ENCODE measurements at regions not wholly inside any gene's neighbourhood (a gene's known extent, or its start where the extent isn't known, plus 50 kb on each side); places are given as distances from the start of the nearest gene placed in this dataset.
"Not testable (repeated sequence)": the region's sequence is repeated elsewhere in the genome, so short reads cannot be mapped to it uniquely, and the experiment has no call there.

DNA sequence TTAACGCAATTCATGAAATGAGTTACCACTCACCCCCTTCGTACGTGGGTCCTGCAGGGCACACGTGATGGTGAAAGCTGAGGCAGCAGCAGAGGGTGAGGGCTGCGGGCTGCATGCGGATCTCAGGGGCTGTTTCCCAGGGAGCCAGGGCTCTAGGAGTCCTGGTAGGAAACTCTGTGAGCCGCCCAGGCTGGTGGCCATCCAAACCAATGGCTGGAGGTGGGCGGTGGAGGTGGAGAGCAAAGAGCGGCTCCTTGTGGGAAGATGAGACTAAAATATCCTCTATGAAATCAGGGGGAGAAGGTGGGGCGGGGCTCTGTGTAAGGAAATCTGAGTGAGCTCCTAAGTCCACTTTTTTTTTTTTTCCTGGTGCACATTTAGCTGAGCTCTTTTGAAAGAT is 120.1 kb upstream of the SLC1A4 start:
- DNase-seq (ENCODE audit: low read depth in 2 of 2, low spot score in 1 of 2) = no peak

DNA sequence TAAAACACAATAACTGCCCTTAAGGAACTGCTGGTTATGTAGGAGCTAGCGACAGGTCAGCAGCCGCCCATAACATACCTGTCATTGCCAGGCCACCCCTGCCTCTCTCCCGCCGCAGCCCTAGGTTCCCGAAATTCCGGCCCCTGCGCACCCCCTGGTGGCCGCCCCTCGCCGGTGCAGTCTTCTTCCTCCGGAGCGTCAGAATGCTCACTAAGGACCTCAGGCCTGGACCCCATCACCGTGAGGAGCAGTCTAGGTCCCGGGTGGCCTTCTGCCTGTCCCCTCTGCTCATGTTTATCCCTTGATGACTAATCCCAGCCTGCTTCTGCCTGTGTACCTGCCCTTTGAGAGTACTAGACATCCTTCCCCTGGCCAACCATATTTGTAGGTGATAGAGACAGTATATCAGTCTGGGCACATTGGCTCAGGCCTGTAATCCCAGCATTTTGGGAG is 115.7 kb upstream of the SLC1A4 start:
- DNase-seq (ENCODE audit: low read depth in 2 of 2, low spot score in 1 of 2) = peak; percentile 61 to 75

DNA sequence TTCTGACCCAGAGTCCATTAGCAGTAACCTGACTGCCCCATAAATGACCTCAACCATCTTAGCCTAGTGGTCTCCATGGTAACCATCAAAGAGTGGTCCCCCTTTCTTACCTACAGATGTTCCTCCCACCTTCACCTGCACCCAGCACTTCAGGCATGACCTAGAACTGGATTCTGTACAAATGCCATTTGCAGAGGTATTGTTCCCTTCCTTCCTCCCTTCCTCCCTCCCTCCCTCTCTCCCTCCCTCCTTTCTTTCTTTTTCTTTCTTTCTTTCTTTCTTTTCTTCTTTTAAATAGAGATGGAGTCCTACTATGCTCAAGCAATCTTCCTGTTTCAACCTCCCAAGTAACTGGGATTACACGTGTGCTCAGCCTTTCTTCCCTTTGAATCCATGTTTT is 114.6 kb upstream of the SLC1A4 start:
- no peak for DNase-seq (ENCODE audit: low read depth in 2 of 2, low spot score in 1 of 2)

DNA sequence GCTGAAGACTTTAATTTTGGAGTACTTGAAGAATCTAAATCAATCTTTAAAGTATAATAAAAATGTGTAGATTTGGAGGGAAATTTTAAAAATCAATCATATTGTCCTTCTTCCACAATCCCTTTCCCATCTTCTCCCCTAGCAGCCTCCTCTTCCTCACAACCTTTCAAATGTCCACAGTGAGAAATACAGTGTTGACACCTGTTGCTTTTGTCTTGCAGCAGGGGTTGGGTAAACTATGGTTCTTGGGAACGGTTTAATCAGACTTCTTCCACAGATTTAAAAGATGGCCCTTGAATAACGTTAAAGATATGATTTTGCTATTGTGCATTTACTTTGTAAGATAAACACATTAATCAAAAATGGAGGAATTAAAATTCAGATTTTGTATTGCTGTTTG is 113.8 kb upstream of the SLC1A4 start:
- DNase-seq (ENCODE audit: low read depth in 2 of 2, low spot score in 1 of 2) = no peak

DNA sequence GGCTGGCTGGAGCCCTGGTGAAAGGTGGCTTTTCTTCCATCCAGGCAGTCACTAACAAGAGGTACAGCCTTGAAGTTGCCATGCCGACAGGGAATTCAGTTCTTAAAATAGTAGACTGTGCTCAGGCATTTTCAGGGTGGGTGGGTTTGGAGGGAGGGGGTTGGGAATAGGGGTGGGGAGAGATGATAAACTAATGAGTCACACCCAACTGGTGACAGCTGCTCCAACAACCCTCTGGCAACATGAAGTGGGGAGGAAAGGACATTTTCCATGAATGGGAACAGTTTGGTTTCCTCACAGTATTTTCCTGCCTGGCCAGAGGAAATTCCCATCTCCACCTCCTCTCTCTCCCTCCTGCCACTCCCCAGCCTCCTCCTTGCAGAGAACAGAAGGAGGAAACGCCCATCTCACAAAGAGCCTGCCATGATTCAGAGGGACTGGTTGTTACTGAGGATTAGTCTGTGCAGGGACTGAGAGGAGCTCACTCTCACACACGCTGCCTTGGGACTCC is 113.0 kb upstream of the SLC1A4 start:
- no peak for DNase-seq (ENCODE audit: low read depth in 2 of 2, low spot score in 1 of 2)

DNA sequence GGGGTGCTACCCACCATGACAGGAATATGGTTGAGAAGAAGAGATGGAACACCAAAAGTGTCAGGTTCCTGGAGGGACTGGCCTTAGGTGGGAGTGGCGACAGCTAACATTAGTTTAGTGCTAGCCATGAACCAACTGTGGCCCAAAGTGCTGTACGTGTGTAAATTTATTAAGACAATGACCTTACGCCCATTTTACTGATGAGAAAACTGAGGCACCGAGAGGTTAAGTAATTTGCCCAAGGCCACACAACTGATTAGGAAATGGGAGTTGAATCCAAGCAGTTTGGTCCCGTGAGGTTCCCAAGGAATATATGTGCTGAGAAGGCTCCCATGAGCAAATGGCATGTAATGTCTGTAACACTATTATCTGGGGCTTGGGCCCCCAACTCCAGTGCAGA is 109.5 kb upstream of the SLC1A4 start:
- DNase-seq (ENCODE audit: low read depth in 2 of 2, low spot score in 1 of 2) = no peak

DNA sequence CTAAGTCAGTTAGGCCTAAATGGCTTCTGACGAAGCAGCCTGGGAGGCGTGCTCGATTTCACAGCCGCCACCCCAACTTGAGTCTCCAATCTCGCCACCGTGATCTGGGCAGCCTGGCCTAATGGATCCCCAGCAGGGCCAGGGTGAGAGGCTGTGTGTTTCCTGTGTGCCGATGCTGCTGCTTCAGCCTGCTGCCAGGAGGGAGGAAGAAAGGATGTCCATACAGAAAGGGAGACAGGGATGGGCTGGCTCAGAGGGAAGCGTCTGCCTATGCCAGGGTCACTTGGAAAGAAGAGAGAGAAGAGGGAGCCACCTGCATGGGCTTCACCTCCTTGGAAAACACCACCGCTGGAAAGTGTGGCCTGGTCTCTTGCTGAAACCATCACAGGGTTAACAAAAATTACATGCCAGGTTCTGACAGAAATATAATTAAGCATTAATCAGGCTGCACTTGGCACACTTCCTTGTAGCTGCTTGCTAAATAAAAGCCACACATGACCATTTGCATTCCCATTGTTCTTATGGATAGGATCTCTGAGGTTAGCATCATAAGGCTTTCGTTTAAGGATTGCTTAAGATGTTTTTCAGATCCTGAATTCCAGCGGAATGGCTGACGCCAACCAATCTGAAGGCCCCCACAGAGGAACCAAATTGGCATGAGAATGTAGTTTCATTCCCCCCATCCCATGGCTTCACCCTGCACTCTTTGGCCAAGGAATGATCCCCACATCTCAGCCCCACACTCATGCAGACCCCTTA is 108.8 kb upstream of the SLC1A4 start:
- DNase-seq (ENCODE audit: low read depth in 2 of 2, low spot score in 1 of 2) = no peak

DNA sequence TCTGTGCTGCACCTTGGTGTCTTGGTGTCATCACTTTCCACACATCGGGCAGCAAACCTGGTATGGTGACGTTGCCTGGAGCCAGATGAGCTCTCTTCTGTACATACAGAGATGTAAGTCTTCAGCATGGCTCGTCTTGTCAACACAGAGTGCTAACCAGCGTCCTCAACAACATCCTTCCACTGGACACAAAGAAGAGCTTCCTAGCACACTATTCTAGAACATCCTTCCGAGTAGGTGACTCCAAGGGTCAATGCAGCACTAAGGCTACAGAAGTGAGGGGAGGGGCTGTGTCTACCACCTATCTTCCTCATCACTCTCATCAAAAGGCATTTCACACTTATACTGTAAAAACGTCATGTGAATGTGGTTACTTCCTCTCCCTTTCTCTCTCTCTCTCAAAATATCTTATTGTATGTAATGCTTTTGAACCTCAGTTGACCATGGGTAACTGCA is 108.1 kb upstream of the SLC1A4 start:
- DNase-seq (ENCODE audit: low read depth in 2 of 2, low spot score in 1 of 2) = no peak

DNA sequence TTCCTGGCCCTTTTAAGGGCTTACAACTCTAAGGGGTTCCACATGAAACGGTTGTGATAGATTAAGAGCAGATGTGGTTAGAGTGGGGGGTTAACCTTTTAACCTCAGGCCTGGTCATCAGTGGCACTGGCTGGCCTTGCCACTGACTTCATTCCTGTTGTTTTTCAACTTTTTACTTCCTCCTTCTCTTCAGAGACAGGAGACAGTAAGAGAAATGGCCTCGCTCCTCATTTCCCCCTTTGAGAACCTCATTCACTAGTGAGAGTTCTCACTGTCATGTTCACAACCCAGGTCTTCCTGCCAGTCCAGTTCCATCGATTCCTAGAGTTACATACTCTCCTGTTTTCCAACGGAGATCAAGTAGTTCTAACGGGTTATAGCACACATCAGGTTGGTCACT is 101.6 kb upstream of the SLC1A4 start:
- DNase-seq (ENCODE audit: low read depth in 2 of 2, low spot score in 1 of 2) = no peak

DNA sequence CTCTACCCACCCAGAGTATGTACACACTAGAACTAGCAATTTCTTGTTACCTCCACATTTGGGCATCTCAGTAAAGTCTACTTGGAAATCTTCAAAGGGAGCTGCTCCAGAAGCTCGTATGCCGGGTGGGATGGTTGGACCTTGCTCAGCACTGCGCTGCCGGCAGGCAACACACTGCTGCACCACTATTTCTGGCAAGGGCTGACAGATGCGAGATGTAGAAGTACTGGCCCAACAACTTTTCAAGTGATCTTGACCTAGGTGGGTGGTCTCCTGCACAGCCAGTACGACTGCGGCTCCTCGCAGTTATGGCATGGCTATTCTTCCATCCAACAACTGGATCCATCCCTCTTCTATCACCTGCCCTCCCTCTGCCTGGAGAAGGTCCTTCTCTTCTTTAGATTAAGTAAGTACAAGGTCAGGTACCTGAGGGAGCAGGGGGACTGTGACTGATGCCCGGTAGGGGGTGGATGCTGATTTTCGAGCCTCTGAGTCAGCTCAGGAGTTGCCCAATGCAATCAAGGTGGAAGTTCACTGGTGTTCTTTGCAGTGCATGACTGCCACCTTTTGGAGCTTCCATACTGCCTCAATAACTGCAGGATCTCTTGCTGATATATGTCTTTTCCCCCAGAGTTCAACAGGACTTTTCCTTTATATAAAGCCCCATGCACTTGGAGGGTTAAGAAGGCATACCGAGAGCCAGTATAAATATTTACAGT is 100.4 kb upstream of the SLC1A4 start:
- no peak for DNase-seq (ENCODE audit: low read depth in 2 of 2, low spot score in 1 of 2)

DNA sequence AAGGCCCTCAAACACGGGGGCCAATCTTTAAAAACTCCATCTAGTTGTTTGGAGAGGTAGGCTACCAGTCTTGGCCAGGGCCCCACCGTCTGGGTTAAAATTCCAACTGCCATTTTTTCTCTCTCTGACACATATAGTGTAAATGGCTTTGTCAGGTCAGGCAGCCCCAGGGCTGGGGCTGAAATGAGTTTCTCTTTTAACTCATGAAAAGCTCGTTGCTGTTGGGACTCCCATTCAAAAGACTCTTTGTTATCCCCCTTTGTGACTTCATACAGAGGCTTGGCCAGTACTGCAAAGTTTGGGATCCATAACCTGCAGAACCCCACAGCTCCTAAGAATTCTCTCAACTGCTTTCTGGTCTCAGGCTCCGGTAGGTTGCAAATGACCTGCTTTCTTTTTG is 99.4 kb upstream of the SLC1A4 start:
- no peak for DNase-seq (ENCODE audit: low read depth in 2 of 2, low spot score in 1 of 2)

DNA sequence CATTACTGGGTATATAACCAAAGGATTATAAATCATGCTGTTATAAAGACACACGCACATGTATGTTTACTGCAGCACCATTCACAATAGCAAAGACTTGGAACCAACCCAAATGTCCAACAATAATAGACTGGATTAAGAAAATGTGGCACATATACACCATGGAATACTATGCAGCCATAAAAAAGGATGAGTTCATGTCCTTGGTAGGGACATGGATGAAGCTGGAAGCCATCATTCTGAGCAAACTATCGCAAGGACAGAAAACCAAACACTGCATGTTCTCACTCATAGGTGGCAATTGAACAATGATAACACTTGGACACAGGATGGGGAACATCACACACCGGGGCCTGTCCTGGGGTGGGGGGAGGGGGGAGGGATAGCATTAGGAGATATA is 92.6 kb upstream of the SLC1A4 start:
- DNase-seq (ENCODE audit: low read depth in 2 of 2, low spot score in 1 of 2) = not testable (repeated sequence)

DNA sequence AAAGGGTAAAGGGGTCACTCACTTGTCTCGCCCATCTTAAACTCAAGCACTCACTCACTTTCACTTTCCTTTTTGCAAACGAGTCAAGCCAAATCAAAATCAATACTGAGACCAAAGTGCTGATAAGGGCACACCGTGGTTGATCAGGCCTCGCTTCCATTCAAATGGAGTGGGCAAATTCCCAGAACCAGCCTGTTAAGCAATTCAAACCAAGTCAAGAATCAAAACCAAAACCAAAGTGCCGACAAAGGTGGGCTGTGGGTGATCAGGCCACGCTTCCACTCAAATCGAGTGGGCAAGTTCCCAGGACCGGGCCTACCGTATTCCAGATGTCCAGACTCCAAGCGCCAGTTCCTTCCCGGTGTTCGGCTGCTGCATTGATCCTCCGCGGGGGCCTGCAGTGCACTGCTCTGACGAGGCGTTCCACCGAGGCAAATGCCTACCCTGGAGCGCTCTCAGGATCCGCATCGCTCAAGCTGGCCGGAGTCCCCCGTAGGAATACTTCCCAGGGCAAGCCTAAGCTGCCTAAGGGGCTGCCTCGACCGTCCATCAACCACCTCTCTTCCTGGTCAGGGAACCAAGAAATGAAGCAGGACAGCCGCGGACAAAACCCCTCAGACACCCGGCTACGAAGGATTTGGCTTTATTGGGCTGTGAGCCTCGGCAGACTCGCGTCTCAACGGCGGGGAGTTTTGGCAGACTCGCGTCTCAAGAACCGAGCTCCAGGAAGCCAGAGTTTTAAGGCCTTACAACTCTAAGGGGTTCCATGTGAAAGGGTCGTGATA is 89.9 kb upstream of the SLC1A4 start:
- no peak for DNase-seq (ENCODE audit: low read depth in 2 of 2, low spot score in 1 of 2)

DNA sequence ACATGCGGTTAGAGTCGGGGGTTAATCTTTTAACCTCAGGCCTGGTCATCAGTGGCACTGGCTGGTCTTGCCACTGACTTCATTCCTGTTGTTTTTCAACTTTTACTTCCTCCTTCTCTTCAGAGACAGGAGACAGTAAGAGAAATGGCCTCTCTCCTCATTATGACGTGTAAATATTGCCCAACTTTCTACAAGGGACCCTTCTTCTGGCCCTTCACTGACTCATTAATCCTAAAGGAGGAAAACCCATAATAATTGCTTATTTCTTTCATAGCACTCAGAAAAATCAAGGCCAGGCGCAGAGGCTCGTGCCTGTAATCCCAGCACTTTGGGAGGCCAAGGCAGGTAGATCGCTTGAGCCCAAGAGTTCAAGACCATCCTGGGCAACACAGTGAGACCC is 89.3 kb upstream of the SLC1A4 start:
- not testable (repeated sequence) for DNase-seq (ENCODE audit: low read depth in 2 of 2, low spot score in 1 of 2)

DNA sequence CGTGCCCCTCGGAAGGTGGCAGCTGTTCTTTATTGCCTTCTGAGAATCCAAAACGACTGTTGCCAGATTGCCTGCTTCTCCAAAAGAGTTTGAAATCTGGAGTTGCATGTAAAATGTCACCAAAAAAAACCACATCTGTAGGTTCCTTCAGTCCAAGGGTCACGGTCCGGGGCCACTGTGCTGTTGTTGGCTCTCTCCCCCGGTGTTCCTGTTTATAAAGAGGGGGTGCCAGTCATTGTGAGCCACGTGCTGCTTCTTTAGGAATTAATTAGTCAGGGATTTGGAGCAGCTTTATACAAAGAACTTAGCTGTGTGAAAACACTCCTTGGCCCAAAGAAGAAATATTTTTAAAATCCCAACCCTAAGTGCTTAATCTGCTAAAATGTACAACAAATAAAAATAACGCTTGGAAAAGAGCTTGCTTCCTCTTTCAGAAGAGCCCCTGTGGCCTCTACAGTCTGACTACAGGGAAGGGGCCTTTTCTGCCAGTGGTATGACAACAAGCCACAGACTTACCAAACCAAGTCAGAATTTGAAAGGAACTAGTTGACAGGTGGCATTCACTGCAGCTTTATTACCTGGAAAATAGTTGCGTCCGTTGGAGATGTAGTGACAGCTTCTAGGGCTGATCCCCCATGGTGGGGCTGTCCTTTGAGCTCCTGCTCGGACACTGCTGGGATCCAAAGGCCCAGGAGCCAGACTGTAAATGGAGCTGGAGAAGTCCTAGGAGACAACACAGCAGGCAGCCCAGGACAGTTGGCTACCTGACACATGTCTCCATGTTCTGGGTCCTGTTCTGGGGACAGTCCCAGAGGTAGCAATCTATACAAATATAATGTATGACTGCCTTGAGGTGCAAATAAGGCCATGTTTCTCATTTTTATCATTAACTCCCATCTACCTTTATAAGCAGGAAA is 84.5 kb upstream of the SLC1A4 start:
- DNase-seq (ENCODE audit: low read depth in 2 of 2, low spot score in 1 of 2) = no peak

DNA sequence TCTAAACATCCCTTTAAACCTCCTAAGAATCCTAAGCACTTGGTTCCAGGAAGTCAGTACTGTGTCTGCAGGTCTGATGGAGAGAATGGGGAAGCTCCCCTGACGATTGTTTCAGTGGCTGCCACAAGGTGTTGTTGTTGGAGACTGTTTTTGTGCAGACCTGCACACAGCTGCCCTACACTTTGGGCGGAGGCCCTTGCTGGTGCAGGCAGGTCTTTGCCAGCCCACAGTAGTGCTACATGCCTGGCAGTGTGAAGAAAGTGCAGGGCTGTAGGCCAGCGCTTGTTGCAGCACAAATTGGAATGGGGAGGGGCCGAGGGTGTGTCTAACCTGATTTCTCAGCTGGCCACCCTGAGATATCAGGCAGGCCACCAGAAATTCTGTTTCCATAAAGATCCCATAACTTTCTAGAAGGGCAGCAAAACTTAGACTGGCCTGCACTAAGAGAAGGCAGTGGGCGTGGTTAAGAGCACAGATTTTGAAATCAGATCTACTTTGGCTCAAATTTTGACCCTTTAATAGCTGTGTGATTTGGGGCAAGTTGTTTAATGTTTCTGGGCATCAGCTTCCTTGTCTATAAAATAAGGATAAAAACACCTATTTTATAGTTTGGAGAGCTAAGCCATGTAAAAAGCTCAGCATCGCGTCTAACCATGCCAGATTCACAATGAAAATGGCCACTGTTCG is 83.7 kb upstream of the SLC1A4 start:
- DNase-seq (ENCODE audit: low read depth in 2 of 2, low spot score in 1 of 2) = no peak

DNA sequence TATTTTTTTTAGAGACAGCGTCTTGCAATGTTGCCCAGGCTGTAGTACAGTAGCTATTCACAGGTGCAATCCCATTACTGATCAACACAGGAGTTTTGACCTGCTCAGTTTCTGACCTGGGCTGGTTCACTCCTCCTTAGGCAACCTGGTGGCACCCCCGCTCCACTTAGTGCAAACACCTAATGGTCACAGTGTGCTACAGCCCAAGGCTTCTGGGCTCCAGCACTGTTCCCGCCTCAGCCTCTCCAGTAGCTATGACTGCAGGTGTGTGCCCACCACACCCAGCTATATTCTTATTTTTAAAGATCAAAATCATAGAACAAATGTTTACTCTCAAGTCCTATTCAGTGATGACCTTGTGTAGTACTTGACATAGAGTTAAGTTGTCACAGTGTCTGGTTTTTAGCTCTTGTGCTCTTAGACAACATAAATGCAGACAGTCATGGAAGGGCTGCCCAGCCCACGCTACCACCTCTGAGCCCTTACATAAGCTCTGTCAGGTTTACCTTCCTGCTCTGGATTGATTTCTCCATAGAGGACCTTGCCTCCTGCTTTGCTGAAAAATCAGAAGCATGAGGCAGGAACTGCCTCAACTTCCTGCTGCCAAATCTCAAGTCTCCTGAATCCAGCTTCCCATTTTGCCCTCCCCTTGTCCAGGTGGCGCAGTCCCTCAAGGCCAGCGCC is 82.2 kb upstream of the SLC1A4 start:
- DNase-seq (ENCODE audit: low read depth in 2 of 2, low spot score in 1 of 2) = no peak

DNA sequence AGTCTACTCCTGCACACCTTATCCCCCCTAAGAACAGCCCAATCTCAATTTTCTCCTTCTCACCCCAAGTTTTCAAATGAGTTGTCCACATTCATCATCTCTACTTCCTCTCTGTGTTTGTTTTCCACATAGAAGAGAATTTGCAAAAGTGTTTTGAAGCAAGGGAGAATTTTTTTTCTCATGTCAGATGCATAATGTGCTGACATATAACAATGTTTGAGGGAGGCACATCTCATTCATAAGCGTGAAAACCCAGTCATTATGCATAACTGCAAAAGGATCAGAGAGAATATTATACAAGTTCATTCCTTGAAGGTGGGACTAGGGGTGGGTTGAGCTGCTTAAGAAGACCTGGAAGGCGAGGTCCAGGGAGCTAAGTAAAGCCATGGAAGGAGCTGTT is 80.8 kb upstream of the SLC1A4 start:
- DNase-seq (ENCODE audit: low read depth in 2 of 2, low spot score in 1 of 2) = no peak

DNA sequence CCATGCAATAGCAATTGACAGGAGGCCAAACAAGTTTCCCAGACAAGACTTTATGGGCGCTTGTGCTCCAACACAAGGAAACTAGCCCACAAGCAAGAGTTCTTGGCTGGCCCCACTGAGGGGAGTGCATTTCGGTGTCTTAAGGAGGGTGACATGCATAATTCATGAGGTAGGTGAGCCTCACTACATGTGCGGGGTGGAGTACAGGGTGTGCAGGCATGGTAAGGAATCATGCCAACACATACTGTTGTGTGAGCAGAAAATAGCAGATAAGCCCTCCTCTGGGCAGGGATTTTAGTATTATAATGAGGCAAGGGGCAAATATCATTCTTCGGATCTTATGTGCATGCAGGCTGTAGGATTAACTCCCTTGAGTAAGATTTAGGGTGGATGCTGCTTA is 78.7 kb upstream of the SLC1A4 start:
- DNase-seq (ENCODE audit: low read depth in 2 of 2, low spot score in 1 of 2) = no peak

Data from stimulated activated CD8-positive, alpha-beta memory T cell treated with anti-CD3 and anti-CD28 coated beads, Interleukin-4, amount 100 ng/mL, for 4 hours (primary cell).